GM12878 (cell line): ENCODE measurements at regions not wholly inside any gene's neighbourhood (a gene's known extent, or its start where the extent isn't known, plus 50 kb on each side); places are given as distances from the start of the nearest gene placed in this dataset.

Source experiments
- ATAC-seq: fragments of 200-7000 bp; cut with Tn5 transposase; 3 replicates; pipeline ENCODE4 v1.9.1; 2020; ENCODE audit warnings: mild to moderate bottlenecking, moderate library complexity
- BruUV-seq: library from RNA; stranded (reverse); fragments of 400-500 nt; replicated peaks from 2 replicates; lab custom pipeline; 2021; lab: Mats Ljungman, UMichigan
- CTCF ChIA-PET: fragments of 300-600 bp; sonication (Branson Sonifier 250); formaldehyde crosslinking; extraction: SDS; loops from one replicate; lab custom pipeline; 2021; ENCODE audit warnings: inconsistent platforms; lab: Yijun Ruan, JAX
- POLR2A ChIA-PET: fragments of 350-600 bp; formaldehyde crosslinking; extraction: SDS; loops from one replicate; lab custom pipeline; 2021; ENCODE audit warnings: inconsistent platforms; lab: Charles Lee
- RAD21 ChIA-PET: fragments of 300-600 bp; sonication (Branson Sonifier 250); formaldehyde crosslinking; loops from one replicate; lab custom pipeline; 2023; ENCODE audit warnings: antibody characterized with exemption; ENCODE audit not compliant: unreplicated experiment; lab: Charles Lee
- SMC1A ChIA-PET: fragments of 300-600 bp; sonication (Branson Sonifier 250); formaldehyde crosslinking; loops from one replicate; lab custom pipeline; 2023; ENCODE audit not compliant: unreplicated experiment, uncharacterized antibody; lab: Charles Lee
- DNase-seq: peaks from one replicate; pipeline ENCODE4 v3.0.0-alpha.2; 2011; ENCODE audit warnings: low read depth, low spot score
- FAIRE-seq: peaks from 3 replicates; lab custom pipeline; 2011; peaks lifted over from hg19 to GRCh38; lab: Jason Lieb, UNC
- H2AFZ ChIP-seq: 2 replicates; pipeline ENCODE4 v1.6.0; 2011; ENCODE audit warnings: low read depth, low read length, control low read depth; ENCODE audit not compliant: control insufficient read depth
- H3K27ac ChIP-seq: 2 replicates; pipeline ENCODE4 v1.5.1; 2011; ENCODE audit warnings: control low read depth; ENCODE audit not compliant: control insufficient read depth, insufficient read depth
- H3K27me3 ChIP-seq, 2 experiments: replicated peaks in 1 of 2; 2 replicates each; pipeline versions ENCODE4 v1.6.0 to v1.6.1; 2011; ENCODE audit warnings: low read length in 1 of 2; ENCODE audit not compliant: control insufficient read depth in 2 of 2, insufficient read depth in 2 of 2
- H3K36me3 ChIP-seq, 2 experiments: 2 replicates each; pipeline ENCODE4 v1.5.1; 2011; ENCODE audit warnings: low read length in 1 of 2; ENCODE audit not compliant: control insufficient read depth in 2 of 2, insufficient read depth in 2 of 2
- H3K4me1 ChIP-seq: 2 replicates; pipeline ENCODE4 v1.6.1; 2011; ENCODE audit warnings: mild to moderate bottlenecking, low read length, moderate library complexity, mixed read lengths; ENCODE audit not compliant: control insufficient read depth, insufficient read depth
- H3K4me2 ChIP-seq: 2 replicates; pipeline ENCODE4 v1.6.0; 2011; ENCODE audit warnings: control low read depth; ENCODE audit not compliant: control insufficient read depth, insufficient read depth
- H3K4me3 ChIP-seq: fragments of 200-600 bp; sonication (generic); 2 replicates; pipeline ENCODE4 v1.5.1; 2016
- H3K79me2 ChIP-seq: 2 replicates; pipeline ENCODE4 v1.6.0; 2011; ENCODE audit warnings: low read length; ENCODE audit not compliant: control insufficient read depth, insufficient read depth
- H3K9ac ChIP-seq: 2 replicates; pipeline ENCODE4 v1.8.0; 2011; ENCODE audit warnings: low read length, control low read depth, mixed read lengths; ENCODE audit not compliant: control insufficient read depth, insufficient read depth
- H3K9me3 ChIP-seq: replicated peaks from 3 replicates; pipeline ENCODE4 v1.5.1; 2011; ENCODE audit warnings: mild to moderate bottlenecking, low read length; ENCODE audit not compliant: control insufficient read depth, insufficient read depth
- H4K20me1 ChIP-seq: 2 replicates; pipeline ENCODE4 v1.6.0; 2011; ENCODE audit not compliant: control insufficient read depth, insufficient read depth
- BACH1 ChIP-seq: fragments of 450-650 bp; IDR thresholded peaks from 2 replicates; pipeline ENCODE4 v1.6.1; 2017; ENCODE audit warnings: mild to moderate bottlenecking, borderline replicate concordance
- CBX3 ChIP-seq: fragments of 200-600 bp; sonication (generic); IDR thresholded peaks from 2 replicates; pipeline ENCODE4 v1.6.1; 2016; ENCODE audit warnings: low read depth, borderline replicate concordance
- CEBPB ChIP-seq, 2 experiments: fragments of 150-350 bp in 1 of 2; IDR thresholded peaks; 2 replicates each; pipeline ENCODE4 v1.6.1; 2012 to 2014; ENCODE audit warnings: low read depth in 2 of 2, low read length in 2 of 2, borderline replicate concordance in 1 of 2, inconsistent platforms in 1 of 2
- CEBPZ ChIP-seq: fragments of 150-350 bp; IDR thresholded peaks from 2 replicates; pipeline ENCODE4 v1.6.1; 2016; ENCODE audit warnings: low read depth, low read length
- CHD2 ChIP-seq: IDR thresholded peaks from 2 replicates; pipeline ENCODE4 v1.6.1; 2011; ENCODE audit warnings: low read depth, low read length, improper control_type of control experiment, borderline replicate concordance
- EP300 ChIP-seq, 2 experiments: fragments of 150-350 bp in 1 of 2; IDR thresholded peaks; 2 replicates each; pipeline ENCODE4 v1.6.1; 2011 to 2012; ENCODE audit warnings: low read depth in 2 of 2, low read length in 2 of 2, borderline replicate concordance in 1 of 2, improper control_type of control experiment in 1 of 2, inconsistent platforms in 1 of 2; ENCODE audit not compliant: control insufficient read depth in 1 of 2
- GABPA ChIP-seq: IDR thresholded peaks from 2 replicates; pipeline ENCODE4 v1.6.1; 2014; ENCODE audit warnings: antibody characterized with exemption, low read depth, mild to moderate bottlenecking, inconsistent platforms
- LARP7 ChIP-seq: fragments of 450-650 bp; IDR thresholded peaks from 2 replicates; pipeline ENCODE4 v1.6.1; 2017; ENCODE audit warnings: mild to moderate bottlenecking
- NKRF ChIP-seq: fragments of 450-650 bp; conservative IDR thresholded peaks from 2 replicates; pipeline ENCODE4 v1.6.1; 2017; ENCODE audit warnings: mild to moderate bottlenecking, moderate library complexity
- NR2C1 ChIP-seq: fragments of 450-650 bp; IDR thresholded peaks from 2 replicates; pipeline ENCODE4 v1.6.1; 2017; ENCODE audit warnings: antibody characterized with exemption, mild to moderate bottlenecking, moderate library complexity
- YBX1 ChIP-seq: fragments of 450-650 bp; IDR thresholded peaks from 2 replicates; pipeline ENCODE4 v1.6.1; 2016; ENCODE audit warnings: antibody characterized with exemption
- ZBTB40 ChIP-seq: fragments of 450-650 bp; IDR thresholded peaks from 2 replicates; pipeline ENCODE4 v1.6.1; 2016; ENCODE audit warnings: mild to moderate bottlenecking, moderate library complexity, borderline replicate concordance
- in situ Hi-C: fragments of 300-500 bp; cut with MboI; formaldehyde crosslinking; loops from 9 replicates; pipeline ENCODE4 v1.14.3; 2018; ENCODE audit warnings: mixed read lengths
- intact Hi-C: fragments of 100-400 bp; cut with micrococcal nuclease; formaldehyde crosslinking; loops from one replicate; pipeline ENCODE4 v1.14.2; 2022; ENCODE audit not compliant: unreplicated experiment

- intact Hi-C loops, result no loop called here
- in situ Hi-C loops, result no loop called here
- Histone ChIP-seq H3K36me3 (no peaks in the 10 kb centered on the region), H3K9me3 (no peaks in the 10 kb centered on the region), H3K4me1 (no peaks in the 10 kb centered on the region), H3K4me3 (no peak overlapping the region), H3K27me3 (no peaks in the 10 kb centered on the region), H3K27ac (no peak overlapping the region), H3K79me2 (no peaks in the 10 kb centered on the region), H3K9ac (no peak overlapping the region), H3K4me2 (no peak overlapping the region), H4K20me1 (no peaks in the 10 kb centered on the region), H2AFZ (no peak overlapping the region)
- DNase-seq (no peak), FAIRE-seq (no peak), ATAC-seq (no peak)
- SMC1A ChIA-PET, result no interaction called here
- CTCF ChIA-PET, result no interaction called here
- POLR2A ChIA-PET, result no interaction called here
- no TSS peak for BruUV-seq
- RAD21 ChIA-PET, result no interaction called here
- no peak for TF ChIP-seq NR2C1
- TF ChIP-seq NKRF, result no peak
- TF ChIP-seq BACH1, result no peak
- TF ChIP-seq LARP7, result no peak
- TF ChIP-seq EP300 (IDR thresholded peaks at IDR 0.05; ENCODE audit: borderline replicate concordance in 1 of 2, control insufficient read depth in 1 of 2, low read depth in 2 of 2, low read length in 2 of 2), result no peak
- TF ChIP-seq GABPA, result no peak
- no peak for TF ChIP-seq ZBTB40
- no peak for TF ChIP-seq YBX1
- no peak for TF ChIP-seq CEBPZ
- no peak for TF ChIP-seq CHD2
- no peak for TF ChIP-seq CEBPB (IDR thresholded peaks at IDR 0.05; ENCODE audit: borderline replicate concordance in 1 of 2, low read depth in 2 of 2, low read length in 2 of 2)
- no peak for TF ChIP-seq CBX3
Measured at GRCh38 chr6:140376209-140376608, 1001.8 kb upstream of the CITED2 start.
